ENCODE measurements at regions not wholly inside any gene's neighbourhood (a gene's known extent, or its start where the extent isn't known, plus 50 kb on each side); places are given as distances from the start of the nearest gene placed in this dataset.
"Not testable (repeated sequence)": the region's sequence is repeated elsewhere in the genome, so short reads cannot be mapped to it uniquely, and the experiment has no call there.

DNA sequence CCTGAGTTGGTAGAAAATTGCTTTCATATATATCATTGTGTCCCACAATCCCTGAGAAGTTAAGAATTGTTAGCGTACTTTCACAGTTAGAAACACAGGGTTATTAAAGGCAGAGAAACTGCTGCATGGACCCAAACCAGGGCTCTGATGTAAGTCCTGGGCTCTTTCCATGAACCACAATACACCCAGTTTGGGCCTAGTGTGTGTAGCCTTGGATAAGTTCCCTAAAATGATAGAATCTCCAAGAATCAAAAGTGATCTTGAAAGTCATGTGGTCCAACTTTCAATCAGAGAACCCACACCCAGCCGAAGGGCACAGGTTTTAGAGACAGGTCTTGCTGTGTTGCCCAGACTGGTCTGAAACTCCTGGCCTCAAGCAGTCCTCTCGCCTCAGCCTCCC lies 257.8 kb upstream of the KLF3 start:
- Histone ChIP-seq H3K4me3 (no peak overlapping the region), H3K9me3 (no peaks in the 10 kb centered on the region), H3K27me3 (no peaks in the 10 kb centered on the region), H3K27ac (no peak overlapping the region), H3K4me1 (no peaks in the 10 kb centered on the region), H3K9ac (no peak overlapping the region), H3K36me3 (no peaks in the 10 kb centered on the region), H4K20me1 (no peaks in the 10 kb centered on the region), H3K4me2 (no peak overlapping the region)
- TF ChIP-seq Cebpa-rat (IDR thresholded peaks at IDR 0.05): no peak

- no peaks in the 10 kb centered on the region for H4K20me1 ChIP-seq
- no peaks in the 10 kb centered on the region for H3K9me3 ChIP-seq
- H3K36me3 ChIP-seq: no peaks in the 10 kb centered on the region
- no peak for TF ChIP-seq Cebpa-rat (IDR thresholded peaks at IDR 0.05)
- H3K27me3 ChIP-seq: no peaks in the 10 kb centered on the region
- no peak overlapping the region for H3K4me2 ChIP-seq
- H3K4me1 ChIP-seq: no peaks in the 10 kb centered on the region
- no peak overlapping the region for H3K4me3 ChIP-seq
- H3K9ac ChIP-seq: no peak overlapping the region
- H3K27ac ChIP-seq: no peak overlapping the region
Measured at GRCh38 chr4:38409852-38410251, 254.1 kb upstream of the KLF3 start.

DNA sequence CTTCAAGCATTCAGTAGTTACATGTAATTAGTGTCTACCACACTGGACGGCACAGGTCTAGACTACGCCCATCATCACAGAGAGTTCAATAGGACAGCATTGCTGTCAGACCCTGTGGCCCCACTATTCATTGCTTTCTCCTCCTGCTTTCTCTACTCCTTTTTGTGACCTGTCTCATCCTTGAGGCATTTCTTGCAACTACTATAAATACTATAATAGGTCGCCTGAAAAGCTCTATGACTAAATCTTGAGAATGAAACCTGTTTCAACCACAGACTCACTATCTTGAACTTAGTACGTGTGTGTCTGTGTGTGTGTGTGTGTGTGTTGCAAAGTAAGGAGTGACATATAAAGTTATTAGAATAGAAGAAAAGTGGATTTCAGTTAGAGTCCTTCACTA lies 252.9 kb upstream of the KLF3 start:
- no peak for TF ChIP-seq Cebpa-rat (IDR thresholded peaks at IDR 0.05)

DNA sequence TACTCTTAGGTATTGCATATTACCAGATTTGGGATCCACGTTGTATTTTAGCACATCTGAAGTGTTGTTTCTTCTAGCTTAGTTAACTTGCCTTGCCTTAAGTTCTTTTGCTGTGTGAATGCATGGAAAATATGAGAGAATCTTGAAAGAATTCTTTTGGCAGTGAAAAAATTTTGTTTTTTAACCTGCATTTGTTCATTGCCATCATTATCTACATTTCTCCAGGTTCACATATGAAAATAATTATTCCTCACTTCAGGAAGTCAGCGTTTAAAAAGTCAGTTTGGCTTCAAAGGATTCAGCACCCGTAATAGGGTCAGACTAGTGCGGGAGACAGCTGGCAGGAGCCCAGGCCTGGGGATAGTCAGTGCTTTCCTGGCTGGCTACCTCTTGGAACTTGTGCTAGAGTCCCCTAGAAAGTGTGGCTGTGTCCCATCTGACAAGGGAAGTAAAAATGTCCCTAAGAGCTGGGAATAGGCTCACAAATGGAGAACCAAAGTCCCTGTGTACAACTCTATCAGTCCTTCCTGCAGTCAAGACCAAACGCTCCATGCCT lies 251.9 kb upstream of the KLF3 start:
- no peak for TF ChIP-seq Cebpa-rat (IDR thresholded peaks at IDR 0.05)
- Histone ChIP-seq H3K9me3 (no peaks in the 10 kb centered on the region), H3K27me3 (no peaks in the 10 kb centered on the region), H4K20me1 (no peaks in the 10 kb centered on the region), H3K27ac (no peak overlapping the region), H3K9ac (no peak overlapping the region), H3K36me3 (no peaks in the 10 kb centered on the region), H3K4me3 (no peak overlapping the region), H3K4me1 (no peaks in the 10 kb centered on the region), H3K4me2 (no peak overlapping the region)

More for the DNA sequence above, 252.9 kb upstream of the KLF3 start:
- Histone ChIP-seq H3K4me2 (no peak overlapping the region), H3K9ac (no peak overlapping the region), H4K20me1 (no peaks in the 10 kb centered on the region), H3K36me3 (no peaks in the 10 kb centered on the region), H3K9me3 (no peaks in the 10 kb centered on the region), H3K27me3 (no peaks in the 10 kb centered on the region), H3K27ac (no peak overlapping the region), H3K4me3 (no peak overlapping the region), H3K4me1 (no peaks in the 10 kb centered on the region)

- no peaks in the 10 kb centered on the region for H3K27me3 ChIP-seq
- H4K20me1 ChIP-seq: no peaks in the 10 kb centered on the region
- no peak overlapping the region for H3K9ac ChIP-seq
- no peak overlapping the region for H3K27ac ChIP-seq
- H3K36me3 ChIP-seq: no peaks in the 10 kb centered on the region
- H3K9me3 ChIP-seq: no peaks in the 10 kb centered on the region
- no peak for TF ChIP-seq Cebpa-rat (IDR thresholded peaks at IDR 0.05)
- H3K4me1 ChIP-seq: no peaks in the 10 kb centered on the region
- H3K4me3 ChIP-seq: no peak overlapping the region
- no peak overlapping the region for H3K4me2 ChIP-seq
Measured at GRCh38 chr4:38413524-38414341, 250.3 kb upstream of the KLF3 start.

GRCh38 chr4:38414410-38414809 lies 249.6 kb upstream of the KLF3 start:
- Histone ChIP-seq H3K9me3 (no peaks in the 10 kb centered on the region), H3K27ac (no peak overlapping the region), H3K9ac (no peak overlapping the region), H3K4me3 (no peak overlapping the region), H3K4me2 (no peak overlapping the region), H3K36me3 (no peaks in the 10 kb centered on the region), H3K27me3 (no peaks in the 10 kb centered on the region), H3K4me1 (no peaks in the 10 kb centered on the region), H4K20me1 (no peaks in the 10 kb centered on the region)
- no peak for TF ChIP-seq Cebpa-rat (IDR thresholded peaks at IDR 0.05)

DNA sequence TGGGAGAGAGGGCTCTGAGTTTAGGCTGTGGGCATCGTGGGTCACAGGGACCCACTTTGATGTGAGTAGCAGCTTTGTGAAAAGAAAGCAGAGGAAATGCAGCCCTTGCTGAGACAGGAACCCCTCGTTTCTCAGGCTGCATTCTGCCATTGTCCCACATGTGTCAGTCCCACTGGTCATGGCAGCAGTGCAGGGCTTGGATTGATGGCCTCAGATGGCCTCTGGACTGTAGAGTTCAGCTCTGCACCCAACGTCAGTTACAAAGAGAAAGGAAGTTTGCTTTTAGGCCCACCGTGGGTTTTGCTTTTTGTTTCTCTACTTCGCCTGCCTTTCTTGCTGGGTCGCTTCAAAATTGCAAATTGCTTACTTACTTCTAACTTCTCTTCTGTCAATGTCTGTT lies 248.3 kb upstream of the KLF3 start:
- no peaks in the 10 kb centered on the region for H3K4me1 ChIP-seq
- no peak overlapping the region for H3K27ac ChIP-seq
- no peaks in the 10 kb centered on the region for H4K20me1 ChIP-seq
- H3K9ac ChIP-seq: no peak overlapping the region
- no peak overlapping the region for H3K4me3 ChIP-seq
- H3K27me3 ChIP-seq: no peaks in the 10 kb centered on the region
- peaks cover 8% of the 10 kb centered on the region for H3K9me3 ChIP-seq
- H3K36me3 ChIP-seq: no peaks in the 10 kb centered on the region
- TF ChIP-seq Cebpa-rat (IDR thresholded peaks at IDR 0.05): no peak
- H3K4me2 ChIP-seq: no peak overlapping the region

GRCh38 chr4:38416450-38417014 lies 247.5 kb upstream of the KLF3 start:
- no peak overlapping the region for H3K9ac ChIP-seq
- H4K20me1 ChIP-seq: no peaks in the 10 kb centered on the region
- no peak for TF ChIP-seq Cebpa-rat (IDR thresholded peaks at IDR 0.05)
- no peak overlapping the region for H3K4me3 ChIP-seq
- H3K9me3 ChIP-seq: peaks cover 9% of the 10 kb centered on the region
- no peak overlapping the region for H3K4me2 ChIP-seq
- no peak overlapping the region for H3K27ac ChIP-seq
- H3K36me3 ChIP-seq: no peaks in the 10 kb centered on the region
- no peaks in the 10 kb centered on the region for H3K27me3 ChIP-seq
- no peaks in the 10 kb centered on the region for H3K4me1 ChIP-seq

GRCh38 chr4:38420254-38420653 lies 243.7 kb upstream of the KLF3 start:
- H3K27me3 ChIP-seq, H3K36me3 ChIP-seq: not testable (repeated sequence)

DNA sequence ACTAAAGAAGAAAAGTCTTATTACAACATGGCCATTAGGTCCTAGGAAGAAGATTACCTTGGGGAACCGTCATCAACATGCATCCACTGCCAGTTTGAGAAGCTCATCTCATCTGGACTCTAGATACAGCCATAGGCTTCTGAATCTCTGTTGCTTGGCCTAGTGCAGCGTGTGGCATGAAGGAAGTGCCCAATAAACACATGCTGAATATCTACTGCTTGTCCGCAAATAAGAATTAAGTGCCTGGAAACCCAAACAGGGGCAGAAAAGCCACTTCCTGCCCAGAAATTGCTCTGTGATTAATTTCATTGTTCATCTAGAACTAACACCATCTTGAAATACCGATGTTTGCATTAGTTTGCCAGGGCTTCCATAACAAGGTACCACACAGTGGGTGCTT lies 241.1 kb upstream of the KLF3 start:
- Histone ChIP-seq H3K4me3 (no peak overlapping the region), H4K20me1 (no peaks in the 10 kb centered on the region), H3K4me1 (no peaks in the 10 kb centered on the region), H3K9me3 (peaks cover 9% of the 10 kb centered on the region), H3K4me2 (no peak overlapping the region), H3K9ac (no peak overlapping the region), H3K27me3 (no peaks in the 10 kb centered on the region), H3K36me3 (no peaks in the 10 kb centered on the region), H3K27ac (no peak overlapping the region)
- no peak for TF ChIP-seq Cebpa-rat (IDR thresholded peaks at IDR 0.05)

More at GRCh38 chr4:38420254-38420653, 243.7 kb upstream of the KLF3 start:
- not testable (repeated sequence) for H3K9ac ChIP-seq, H4K20me1 ChIP-seq, H3K9me3 ChIP-seq, H3K4me2 ChIP-seq, H3K27ac ChIP-seq, H3K4me1 ChIP-seq, H3K4me3 ChIP-seq
